Choroid plexus epithelial cell (primary cell): ENCODE measurements at regions not wholly inside any gene's neighbourhood (a gene's known extent, or its start where the extent isn't known, plus 50 kb on each side); places are given as distances from the start of the nearest gene placed in this dataset.

ENCODE experiments used
- DNase-seq: peaks from one replicate; pipeline ENCODE4 v3.0.0-alpha.2; 2010; ENCODE audit warnings: low read depth
- H3K4me3 ChIP-seq: 2 replicates; pipeline ENCODE4 v1.5.1; 2011; ENCODE audit warnings: low read depth, mild to moderate bottlenecking, control low read depth, low read length, moderate library complexity
- CTCF ChIP-seq: conservative IDR thresholded peaks from 2 replicates; pipeline ENCODE4 v1.5.1; 2011; ENCODE audit warnings: low read depth, mild to moderate bottlenecking, control low read depth, inconsistent platforms, low read length, moderate library complexity

GRCh38 chr11:79830446-79830845 lies 389.6 kb upstream of the TENM4 start:
- no peak for TF ChIP-seq CTCF
- no peak overlapping the region for H3K4me3 ChIP-seq
- DNase-seq, result no peak

GRCh38 chr11:79829891-79830290 lies 389.1 kb upstream of the TENM4 start:
- H3K4me3 ChIP-seq, result no peak overlapping the region
- TF ChIP-seq CTCF, result no peak
- no peak for DNase-seq

GRCh38 chr11:79822766-79823165 lies 381.9 kb upstream of the TENM4 start:
- TF ChIP-seq CTCF, result no peak
- no peak for DNase-seq
- no peak overlapping the region for H3K4me3 ChIP-seq

GRCh38 chr11:79813551-79813950 lies 372.7 kb upstream of the TENM4 start:
- no peak for DNase-seq
- no peak overlapping the region for H3K4me3 ChIP-seq
- no peak for TF ChIP-seq CTCF

GRCh38 chr11:79809487-79809886 lies 368.7 kb upstream of the TENM4 start:
- no peak for DNase-seq
- no peak for TF ChIP-seq CTCF
- no peak overlapping the region for H3K4me3 ChIP-seq

- DNase-seq, result no peak
- no peak overlapping the region for H3K4me3 ChIP-seq
- TF ChIP-seq CTCF, result no peak
Measured at GRCh38 chr11:79807506-79807905, 366.7 kb upstream of the TENM4 start.

- no peak overlapping the region for H3K4me3 ChIP-seq
- DNase-seq, result no peak
- no peak for TF ChIP-seq CTCF
Measured at GRCh38 chr11:79796704-79797103, 355.9 kb upstream of the TENM4 start.
